OCI-LY1 (cell line): ENCODE measurements at regions not wholly inside any gene's neighbourhood (a gene's known extent, or its start where the extent isn't known, plus 50 kb on each side); places are given as distances from the start of the nearest gene placed in this dataset.

Experiments
- H2AFZ ChIP-seq: fragments of 200-600 bp; sonication (generic), shearing (Covaris generic); 2 replicates; pipeline ENCODE4 v1.6.0; 2014; ENCODE audit warnings: antibody characterized with exemption, mild to moderate bottlenecking, low read length
- H3F3A ChIP-seq: fragments of 200-600 bp; sonication (generic), shearing (Covaris generic); 2 replicates; pipeline ENCODE4 v1.6.0; 2014; ENCODE audit warnings: mild to moderate bottlenecking, antibody characterized with exemption, low read length, moderate library complexity; ENCODE audit not compliant: insufficient read depth
- H3K27ac ChIP-seq: fragments of 200-600 bp; sonication (generic); 2 replicates; pipeline ENCODE4 v1.5.1; 2014; ENCODE audit warnings: low read length, mixed run types, mild to moderate bottlenecking, low read depth; ENCODE audit not compliant: poor library complexity, severe bottlenecking
- H3K27me3 ChIP-seq: fragments of 200-600 bp; sonication (generic); 2 replicates; pipeline ENCODE4 v1.6.0; 2014; ENCODE audit warnings: antibody characterized with exemption, mild to moderate bottlenecking, low read length, moderate library complexity; ENCODE audit not compliant: insufficient read depth
- H3K36me3 ChIP-seq: fragments of 200-600 bp; sonication (generic); 2 replicates; pipeline ENCODE4 v1.6.1; 2014; ENCODE audit warnings: mild to moderate bottlenecking, antibody characterized with exemption, low read length, moderate library complexity, mixed read lengths; ENCODE audit not compliant: insufficient read depth
- H3K4me1 ChIP-seq: fragments of 200-600 bp; sonication (generic); 2 replicates; pipeline ENCODE4 v1.5.1; 2014; ENCODE audit warnings: mild to moderate bottlenecking, low read length, moderate library complexity; ENCODE audit not compliant: insufficient read depth, severe bottlenecking
- H3K4me2 ChIP-seq: fragments of 200-600 bp; sonication (generic), shearing (Covaris generic); 2 replicates; pipeline ENCODE4 v1.6.1; 2014; ENCODE audit warnings: low read length
- H3K4me3 ChIP-seq: fragments of 200-600 bp; sonication (generic); 2 replicates; pipeline ENCODE4 v1.5.1; 2014; ENCODE audit warnings: low read length, low read depth, mild to moderate bottlenecking, mixed read lengths; ENCODE audit not compliant: poor library complexity, severe bottlenecking
- H3K79me2 ChIP-seq: fragments of 200-600 bp; shearing (Covaris generic); 2 replicates; pipeline ENCODE4 v1.6.1; 2016; ENCODE audit warnings: mixed run types, low read length, mixed read lengths; ENCODE audit not compliant: insufficient read depth
- H3K9ac ChIP-seq: fragments of 200-600 bp; sonication (generic), shearing (Covaris generic); 2 replicates; pipeline ENCODE4 v1.6.1; 2014; ENCODE audit warnings: mild to moderate bottlenecking, low read length, mixed read lengths
- H3K9me2 ChIP-seq: fragments of 200-600 bp; sonication (generic), shearing (Covaris generic); 2 replicates; pipeline ENCODE4 v1.6.1; 2014; ENCODE audit warnings: low read depth, mild to moderate bottlenecking, low read length, mixed read lengths
- H3K9me3 ChIP-seq: fragments of 200-600 bp; shearing (Covaris generic); 2 replicates; pipeline ENCODE4 v1.6.1; 2014; ENCODE audit warnings: low read length, mixed read lengths
- H4K20me1 ChIP-seq: fragments of 200-600 bp; sonication (generic), shearing (Covaris generic); 2 replicates; pipeline ENCODE4 v1.6.0; 2016; ENCODE audit warnings: mild to moderate bottlenecking, low read length; ENCODE audit not compliant: insufficient read depth
- EZH2 ChIP-seq: fragments of 200-600 bp; sonication (generic), shearing (Covaris generic); IDR thresholded peaks from 2 replicates; pipeline ENCODE4 v1.8.0; 2017; ENCODE audit warnings: borderline replicate concordance, mixed run types, mild to moderate bottlenecking, antibody characterized with exemption, low read length, moderate library complexity, mixed read lengths
- TF ChIP-seq, protein P1 (sequence below): fragments of 200-600 bp; sonication (generic), shearing (Covaris generic); IDR thresholded peaks from 2 replicates; pipeline ENCODE4 v1.5.1; 2017; ENCODE audit warnings: mild to moderate bottlenecking, antibody characterized with exemption, low read length, moderate library complexity, mixed read lengths

- no peak overlapping the region for H3K4me2 ChIP-seq
- no peaks in the 10 kb centered on the region for H3K9me3 ChIP-seq
- no peak overlapping the region for H3K27ac ChIP-seq
- H3K27me3 ChIP-seq, result no peaks in the 10 kb centered on the region; the same call in 1 of the 2 replicates
- H3K4me3 ChIP-seq, result no peak overlapping the region
- H3K9me2 ChIP-seq, result no peaks in the 10 kb centered on the region
- no peaks in the 10 kb centered on the region for H3K36me3 ChIP-seq
- H3K9ac ChIP-seq, result no peak overlapping the region
- H3F3A ChIP-seq, result no peaks in the 10 kb centered on the region
- H3K4me1 ChIP-seq, result no peaks in the 10 kb centered on the region
- no peaks in the 10 kb centered on the region for H4K20me1 ChIP-seq
- no peak overlapping the region for H2AFZ ChIP-seq
- TF ChIP-seq, protein P1, sequence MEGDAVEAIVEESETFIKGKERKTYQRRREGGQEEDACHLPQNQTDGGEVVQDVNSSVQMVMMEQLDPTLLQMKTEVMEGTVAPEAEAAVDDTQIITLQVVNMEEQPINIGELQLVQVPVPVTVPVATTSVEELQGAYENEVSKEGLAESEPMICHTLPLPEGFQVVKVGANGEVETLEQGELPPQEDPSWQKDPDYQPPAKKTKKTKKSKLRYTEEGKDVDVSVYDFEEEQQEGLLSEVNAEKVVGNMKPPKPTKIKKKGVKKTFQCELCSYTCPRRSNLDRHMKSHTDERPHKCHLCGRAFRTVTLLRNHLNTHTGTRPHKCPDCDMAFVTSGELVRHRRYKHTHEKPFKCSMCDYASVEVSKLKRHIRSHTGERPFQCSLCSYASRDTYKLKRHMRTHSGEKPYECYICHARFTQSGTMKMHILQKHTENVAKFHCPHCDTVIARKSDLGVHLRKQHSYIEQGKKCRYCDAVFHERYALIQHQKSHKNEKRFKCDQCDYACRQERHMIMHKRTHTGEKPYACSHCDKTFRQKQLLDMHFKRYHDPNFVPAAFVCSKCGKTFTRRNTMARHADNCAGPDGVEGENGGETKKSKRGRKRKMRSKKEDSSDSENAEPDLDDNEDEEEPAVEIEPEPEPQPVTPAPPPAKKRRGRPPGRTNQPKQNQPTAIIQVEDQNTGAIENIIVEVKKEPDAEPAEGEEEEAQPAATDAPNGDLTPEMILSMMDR, result no peak
- TF ChIP-seq EZH2, result no peak
- no peaks in the 10 kb centered on the region for H3K79me2 ChIP-seq
These were observed 82.0 kb downstream of the ENGASE start for GRCh38 chr17:79156463-79157095.

DNA sequence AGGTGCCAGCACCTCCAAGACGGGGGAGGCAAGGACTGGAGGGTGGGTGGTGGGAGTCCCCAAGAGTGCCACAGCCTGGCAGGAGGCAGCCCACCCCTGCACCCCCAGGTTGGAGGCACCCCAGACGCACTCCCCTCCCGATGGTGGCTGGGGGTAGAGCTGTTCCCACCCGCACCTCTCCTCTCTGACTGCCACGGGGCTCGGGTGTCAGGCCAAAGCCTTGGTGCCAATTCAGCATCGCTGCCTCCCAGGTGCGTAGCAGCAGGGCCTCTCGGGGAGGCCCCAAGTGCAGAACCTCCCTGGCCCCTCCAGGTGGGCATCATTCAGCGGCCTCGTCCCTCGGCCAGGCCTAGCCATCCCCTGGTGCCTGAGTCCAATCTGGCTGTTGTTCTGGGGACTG is 81.1 kb downstream of the ENGASE start:
- H3K9me3 ChIP-seq, result no peaks in the 10 kb centered on the region
- TF ChIP-seq, protein P1, result no peak

GRCh38 chr17:79154951-79155585 is 80.4 kb downstream of the ENGASE start:
- H3K4me2 ChIP-seq, result no peak overlapping the region
- no peaks in the 10 kb centered on the region for H3F3A ChIP-seq
- no peak overlapping the region for H3K27ac ChIP-seq
- no peaks in the 10 kb centered on the region for H3K9me3 ChIP-seq
- H2AFZ ChIP-seq, result no peak overlapping the region
- no peaks in the 10 kb centered on the region for H3K79me2 ChIP-seq
- no peak overlapping the region for H3K9ac ChIP-seq
- no peaks in the 10 kb centered on the region for H4K20me1 ChIP-seq
- no peak for TF ChIP-seq EZH2
- TF ChIP-seq, protein P1, result no peak
- H3K27me3 ChIP-seq, result no peaks in the 10 kb centered on the region; the same call in 1 of the 2 replicates
- no peak overlapping the region for H3K4me3 ChIP-seq
- no peaks in the 10 kb centered on the region for H3K9me2 ChIP-seq
- no peaks in the 10 kb centered on the region for H3K36me3 ChIP-seq
- no peaks in the 10 kb centered on the region for H3K4me1 ChIP-seq

More for the DNA sequence above, 81.1 kb downstream of the ENGASE start:
- Histone ChIP-seq H3F3A (no peaks in the 10 kb centered on the region), H3K27ac (no peak overlapping the region), H3K9me2 (no peaks in the 10 kb centered on the region), H4K20me1 (no peaks in the 10 kb centered on the region), H3K27me3 (no peaks in the 10 kb centered on the region; the same call in 1 of the 2 replicates), H3K79me2 (no peaks in the 10 kb centered on the region), H2AFZ (no peak overlapping the region), H3K4me1 (no peaks in the 10 kb centered on the region), H3K9ac (no peak overlapping the region), H3K36me3 (no peaks in the 10 kb centered on the region), H3K4me3 (no peak overlapping the region), H3K4me2 (no peak overlapping the region)
